GM19043 (cell line): ENCODE measurements at regions not wholly inside any gene's neighbourhood (a gene's known extent, or its start where the extent isn't known, plus 50 kb on each side); places are given as distances from the start of the nearest gene placed in this dataset.
A peak's percentile ranks its signal among the peaks of the same experiment; 100 is the strongest.
"Not testable (repeated sequence)": the region's sequence is repeated elsewhere in the genome, so short reads cannot be mapped to it uniquely, and the experiment has no call there.

Experiments used
- ATAC-seq: cut with Tn5 transposase; IDR thresholded peaks from one replicate; pipeline ENCODE4 v1.9.1; 2021; ENCODE audit warnings: low read depth; ENCODE audit not compliant: unreplicated experiment

- no peak for ATAC-seq
Measured at GRCh38 chr3:194031867-194032635, 103.9 kb upstream of the HES1 start.

DNA sequence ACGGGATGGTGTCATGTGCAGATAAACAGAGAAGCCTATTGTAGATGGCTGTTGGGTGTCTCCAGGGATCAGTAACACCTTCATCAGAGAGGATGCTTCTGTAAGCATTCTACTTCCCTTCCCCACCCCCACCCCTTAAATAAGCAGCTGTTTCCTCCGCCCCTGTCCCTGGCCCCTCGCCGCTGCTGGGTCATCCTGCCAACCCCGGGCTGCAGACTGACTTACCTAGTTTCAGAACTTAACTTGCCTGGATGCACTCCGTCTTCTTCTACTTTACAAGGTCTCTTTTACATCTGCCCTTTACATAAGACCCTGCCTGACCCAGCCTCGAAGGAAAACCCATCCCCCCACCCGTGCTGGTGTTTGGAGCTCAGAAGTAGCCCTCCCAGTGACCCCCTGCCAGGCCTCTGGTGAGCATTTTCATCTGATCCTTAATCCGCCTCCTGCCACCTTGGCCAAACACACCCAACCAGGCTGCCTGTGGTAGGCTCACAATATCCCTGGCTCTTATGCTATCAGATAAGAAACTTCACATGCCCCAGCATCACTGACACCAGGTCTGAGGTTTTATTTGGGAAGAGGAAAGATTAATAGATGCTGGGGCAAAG, 103.0 kb upstream of the HES1 start:
- no peak for ATAC-seq

- ATAC-seq = no peak
Measured at GRCh38 chr3:194034346-194035336, 101.3 kb upstream of the HES1 start.

- ATAC-seq = no peak
Measured at GRCh38 chr3:194035406-194036138, 100.4 kb upstream of the HES1 start.

DNA sequence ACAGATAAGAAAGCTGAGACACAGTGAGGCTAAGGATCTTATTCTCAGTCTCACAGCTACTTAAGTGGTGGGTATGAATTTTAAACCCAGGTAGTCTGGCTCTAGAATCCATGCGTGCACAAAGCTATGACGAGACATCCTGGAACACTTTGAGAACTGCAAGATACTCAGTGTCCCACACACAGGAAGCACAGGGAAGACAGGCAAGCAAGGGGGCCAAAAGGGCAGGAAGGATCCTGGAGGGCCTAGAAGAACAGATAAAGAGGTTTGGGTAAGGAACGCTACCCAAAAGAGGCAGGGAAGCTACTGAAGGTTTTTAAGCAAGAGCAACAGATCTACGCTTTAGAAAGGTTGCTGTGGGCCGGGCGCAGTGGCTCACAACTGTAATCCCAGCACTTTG, 99.1 kb upstream of the HES1 start:
- ATAC-seq = no peak

GRCh38 chr3:194038346-194038745, 97.6 kb upstream of the HES1 start:
- ATAC-seq = not testable (repeated sequence)

DNA sequence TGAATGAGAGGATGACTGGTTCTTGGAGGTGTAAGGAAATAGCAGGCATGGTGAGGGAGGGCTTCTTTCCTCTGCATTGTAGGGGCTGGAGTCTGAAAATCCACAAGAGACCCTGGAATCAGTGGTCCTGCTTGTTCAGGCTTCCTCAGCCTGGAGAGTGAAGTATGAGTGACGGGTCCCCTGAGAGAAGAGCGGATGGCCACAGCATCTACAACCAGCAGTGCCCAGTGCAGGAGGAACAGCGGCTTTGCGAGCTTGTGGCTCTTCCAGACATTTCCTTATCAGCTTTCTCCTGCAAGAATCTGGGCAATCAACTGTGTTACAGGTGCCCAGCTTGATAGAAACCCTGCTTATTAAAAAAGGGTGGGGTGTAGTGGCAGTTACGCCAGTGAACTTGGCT, 97.0 kb upstream of the HES1 start:
- no peak for ATAC-seq

DNA sequence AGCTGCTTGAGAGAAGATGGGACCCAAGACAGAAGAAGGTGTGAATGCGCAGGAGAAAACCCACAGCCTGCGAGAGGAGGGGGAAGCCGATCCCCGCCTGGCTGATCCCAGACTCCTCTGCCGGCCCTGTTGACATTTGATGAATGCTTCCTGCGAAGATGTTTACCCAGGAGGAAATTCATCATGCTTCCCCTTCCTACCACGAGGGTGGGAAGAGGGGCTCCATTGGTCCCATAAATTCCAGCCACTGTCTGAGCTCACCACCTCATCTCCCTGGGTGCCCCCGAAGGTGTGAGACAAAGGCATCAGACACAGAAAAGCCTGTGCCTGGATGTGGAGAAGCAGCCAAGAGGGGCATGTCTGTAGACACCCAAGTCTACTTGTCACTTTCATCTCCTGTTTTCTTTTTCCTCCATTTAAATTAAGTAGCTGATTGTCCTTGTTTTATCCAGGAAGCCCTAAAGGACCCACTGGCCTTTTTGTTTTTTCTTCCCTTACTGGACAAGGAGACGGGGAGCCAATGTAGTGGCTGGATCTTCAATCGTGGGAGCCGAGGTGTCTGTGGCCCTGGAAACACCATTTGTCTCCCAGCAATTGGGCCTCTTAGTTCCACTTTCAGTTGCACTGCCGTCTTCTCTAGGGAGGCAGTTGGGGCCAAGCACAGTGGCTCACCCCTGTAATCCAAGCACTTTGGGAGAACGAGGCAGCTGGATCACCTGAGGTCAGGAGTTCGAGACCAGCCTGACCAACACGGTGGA, 95.3 kb upstream of the HES1 start:
- ATAC-seq = no peak

GRCh38 chr3:194042927-194043326, 93.0 kb upstream of the HES1 start:
- no peak for ATAC-seq

GRCh38 chr3:194043516-194043915, 92.4 kb upstream of the HES1 start:
- no peak for ATAC-seq

DNA sequence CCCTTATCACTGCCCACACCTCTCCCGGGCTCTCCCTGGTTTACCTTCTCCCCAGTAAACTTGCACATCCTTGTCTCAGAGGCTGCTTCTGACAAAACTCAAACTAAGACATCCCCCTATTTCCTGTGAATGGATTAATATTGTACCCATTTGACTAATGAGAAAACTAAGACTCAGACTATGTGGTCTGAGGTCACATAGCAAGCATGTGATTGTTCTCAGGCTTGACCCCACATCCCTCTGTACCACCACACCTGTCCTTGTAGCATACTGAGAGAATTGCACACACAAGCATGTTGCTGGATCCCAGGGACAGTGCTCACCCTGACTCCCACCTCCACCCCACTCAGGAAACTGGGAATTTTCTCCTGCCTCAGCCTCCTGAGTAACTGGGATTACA, 90.7 kb upstream of the HES1 start:
- peak; percentile 91 for ATAC-seq

DNA sequence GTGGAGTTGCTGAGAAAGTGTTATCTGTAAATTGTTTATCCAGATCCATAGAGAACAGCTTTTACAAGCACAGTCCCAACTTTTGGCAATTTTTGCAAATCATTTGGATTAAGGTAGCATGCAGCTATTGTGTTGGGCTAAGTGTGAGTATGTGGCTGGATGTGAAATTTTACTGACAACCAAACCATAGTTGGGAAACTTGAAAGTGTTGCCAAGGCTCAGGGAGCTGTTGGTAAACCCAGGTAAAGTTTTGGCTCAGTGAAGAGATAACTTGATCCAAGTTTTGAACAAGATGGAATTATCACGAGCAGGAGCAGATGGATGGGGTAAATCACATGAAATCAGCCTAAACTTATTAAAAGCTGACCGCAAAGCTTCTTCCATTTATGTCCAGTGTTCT, 90.0 kb upstream of the HES1 start:
- ATAC-seq = no peak

DNA sequence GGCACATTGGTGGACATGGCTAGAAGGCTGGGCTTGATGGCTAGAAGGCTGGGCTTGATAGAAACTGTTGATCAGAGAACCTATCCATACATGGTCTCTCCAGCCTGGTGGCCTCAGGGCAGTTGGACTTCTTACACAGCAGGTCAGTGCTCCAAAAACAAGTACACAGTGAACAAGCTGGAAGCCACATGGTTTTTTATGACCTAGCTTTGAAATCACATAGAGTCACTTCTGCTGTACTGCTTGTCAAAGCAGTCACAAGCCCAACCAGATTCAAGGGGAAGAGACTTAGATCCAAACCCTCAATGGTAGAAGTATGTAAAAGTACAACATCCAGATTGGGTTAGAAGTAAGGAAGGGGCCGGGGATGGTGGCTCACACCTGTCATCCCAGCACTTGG, 89.4 kb upstream of the HES1 start:
- ATAC-seq = no peak

DNA sequence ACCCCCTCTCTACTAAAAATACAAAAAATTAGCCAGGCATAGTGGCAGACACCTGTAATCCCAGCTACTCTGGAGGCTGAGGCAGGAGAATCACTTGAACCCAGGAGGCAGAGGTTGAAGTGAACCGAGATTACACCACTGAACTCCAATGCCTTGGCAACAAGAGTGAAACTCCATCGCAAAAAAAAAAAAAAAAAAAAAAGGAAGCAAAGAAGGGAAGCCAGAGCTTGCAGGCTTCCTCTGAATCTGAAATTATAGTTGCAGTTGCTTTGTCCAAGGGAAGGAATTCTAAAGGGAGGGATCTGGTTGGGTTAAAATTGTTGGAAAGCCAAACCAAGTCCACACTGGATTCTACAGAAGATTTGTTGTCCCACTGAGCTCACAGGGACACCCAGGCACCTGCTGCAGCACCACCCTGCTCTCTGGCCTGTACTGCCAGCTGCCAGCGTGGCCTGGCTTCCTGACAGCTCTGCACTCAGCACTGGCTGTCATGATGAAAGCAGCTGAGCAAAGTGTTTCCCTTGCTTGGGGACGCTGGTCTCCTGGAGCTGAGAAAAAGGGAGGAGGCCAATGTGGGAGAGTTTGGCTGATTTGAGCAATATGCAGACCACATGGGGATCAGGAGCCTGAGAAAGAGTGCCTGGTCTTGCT, 88.8 kb upstream of the HES1 start:
- no peak for ATAC-seq

DNA sequence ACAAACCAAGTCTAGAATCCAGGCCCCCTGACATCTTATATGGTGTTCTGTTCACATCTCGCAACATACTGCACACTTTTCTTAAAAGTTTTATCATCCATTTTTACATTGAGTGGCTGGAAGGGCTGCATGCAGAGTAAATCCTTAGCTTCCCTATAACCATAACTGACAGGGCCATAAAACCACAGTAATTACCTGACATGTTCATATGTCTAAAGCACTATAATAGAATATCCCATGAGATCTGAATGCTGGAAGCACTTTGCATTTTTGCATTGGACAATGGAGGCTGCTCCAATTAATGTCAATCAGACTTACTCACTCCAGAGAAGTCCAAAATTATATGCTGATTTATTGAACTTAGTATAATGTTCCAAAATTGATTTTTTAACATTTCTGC, 86.6 kb upstream of the HES1 start:
- no peak for ATAC-seq

- ATAC-seq = no peak
Measured at GRCh38 chr3:194050782-194051320, 85.1 kb upstream of the HES1 start.

GRCh38 chr3:194051366-194052149, 84.4 kb upstream of the HES1 start:
- ATAC-seq = no peak

GRCh38 chr3:194053136-194053535, 82.8 kb upstream of the HES1 start:
- no peak for ATAC-seq
